ENCODE measurements at regions not wholly inside any gene's neighbourhood (a gene's known extent, or its start where the extent isn't known, plus 50 kb on each side); places are given as distances from the start of the nearest gene placed in this dataset.
"Not testable (repeated sequence)": the region's sequence is repeated elsewhere in the genome, so short reads cannot be mapped to it uniquely, and the experiment has no call there.

GRCh38 chr2:200125444-200126284 lies 170.3 kb downstream of the MAIP1 start:
- Histone ChIP-seq H3K36me3 (ENCODE audit: control insufficient read depth in 2 of 2, extremely low read depth in 1 of 2, insufficient read depth in 2 of 2, low read length in 2 of 2) (no peaks in the 10 kb centered on the region), H2AFZ (ENCODE audit: low read depth, low read length) (no peak overlapping the region), H3K9me3 (replicated peaks; ENCODE audit: control insufficient read depth, insufficient read depth, low read length) (no peaks in the 10 kb centered on the region), H3K79me2 (ENCODE audit: control insufficient read depth, insufficient read depth, low read length) (no peaks in the 10 kb centered on the region), H3K9me1 (replicated peaks; ENCODE audit: control insufficient read depth, extremely low read depth, insufficient read depth, low read length) (no peaks in the 10 kb centered on the region), H4K20me1 (replicated peaks; ENCODE audit: control insufficient read depth, extremely low read depth, insufficient read depth, low read length) (no peaks in the 10 kb centered on the region), H3K4me3 (replicated peaks in 1 of 3; ENCODE audit: insufficient read depth in 1 of 3, low read depth in 1 of 3, low read length in 3 of 3) (no peak overlapping the region), H3K4me1 (ENCODE audit: control insufficient read depth, extremely low read depth, insufficient read depth, low read length) (no peaks in the 10 kb centered on the region), H3K27ac (ENCODE audit: insufficient read depth, low read depth, low read length) (no peak overlapping the region), H3K27me3 (ENCODE audit: control insufficient read depth in 2 of 2, insufficient read depth in 2 of 2, low read length in 2 of 2) (peaks cover 0 to 2% of the 10 kb centered on the region in 2 experiments), H3K4me2 (ENCODE audit: insufficient read depth, low read length) (no peak overlapping the region), H3K9ac (replicated peaks; ENCODE audit: extremely low read depth, insufficient read depth, low read length) (no peak overlapping the region)
- DNase-seq (ENCODE audit: low read depth, low spot score) (no peak), FAIRE-seq (no peak)
- intact Hi-C loops (cut with micrococcal nuclease) (no loop called here), dilution Hi-C loops (cut with MboI; ENCODE audit: extremely low pct_ligation_motif_present, low sequenced_read_pairs) (no loop called here)
- no TSS peak for BruUV-seq (replicated peaks)
- ChIA-PET CTCF (no interaction called here), POLR2A (no interaction called here)
- TF ChIP-seq MAX (IDR thresholded peaks at IDR 0.05; ENCODE audit: insufficient read depth, insufficient read length) (no peak), MYC (IDR thresholded peaks at IDR 0.05; ENCODE audit: low read depth, low read length) (no peak), JUN (IDR thresholded peaks at IDR 0.05; ENCODE audit: borderline replicate concordance, insufficient read depth, insufficient read length, low read depth) (no peak)

GRCh38 chr2:200126285-200126670 lies 170.9 kb downstream of the MAIP1 start:
- FAIRE-seq; BruUV-seq (replicated peaks); H3K9me3 ChIP-seq (replicated peaks; ENCODE audit: control insufficient read depth, insufficient read depth, low read length); intact Hi-C loops (cut with micrococcal nuclease); dilution Hi-C loops (cut with MboI; ENCODE audit: extremely low pct_ligation_motif_present, low sequenced_read_pairs); H3K4me3 ChIP-seq (replicated peaks in 1 of 3; ENCODE audit: insufficient read depth in 1 of 3, low read depth in 1 of 3, low read length in 3 of 3); H3K9me1 ChIP-seq (replicated peaks; ENCODE audit: control insufficient read depth, extremely low read depth, insufficient read depth, low read length); DNase-seq (ENCODE audit: low read depth, low spot score); H2AFZ ChIP-seq (ENCODE audit: low read depth, low read length); H3K4me1 ChIP-seq (ENCODE audit: control insufficient read depth, extremely low read depth, insufficient read depth, low read length); POLR2A ChIA-PET; H3K4me2 ChIP-seq (ENCODE audit: insufficient read depth, low read length); H3K9ac ChIP-seq (replicated peaks; ENCODE audit: extremely low read depth, insufficient read depth, low read length); H3K27ac ChIP-seq (ENCODE audit: insufficient read depth, low read depth, low read length); H3K79me2 ChIP-seq (ENCODE audit: control insufficient read depth, insufficient read depth, low read length); H4K20me1 ChIP-seq (replicated peaks; ENCODE audit: control insufficient read depth, extremely low read depth, insufficient read depth, low read length); H3K36me3 ChIP-seq (ENCODE audit: control insufficient read depth in 2 of 2, extremely low read depth in 1 of 2, insufficient read depth in 2 of 2, low read length in 2 of 2); H3K27me3 ChIP-seq (ENCODE audit: control insufficient read depth in 2 of 2, insufficient read depth in 2 of 2, low read length in 2 of 2): not testable (repeated sequence)
- CTCF ChIA-PET: interaction anchor here (1.0 kb wide), 1 partner anchor 11 kb away, joined by 3 read pairs; no protein-coding TSS in a partner anchor

GRCh38 chr2:200126680-200127079 lies 171.3 kb downstream of the MAIP1 start:
- H3K27me3 ChIP-seq (ENCODE audit: control insufficient read depth in 2 of 2, insufficient read depth in 2 of 2, low read length in 2 of 2); H3K9me3 ChIP-seq (replicated peaks; ENCODE audit: control insufficient read depth, insufficient read depth, low read length); H3K4me2 ChIP-seq (ENCODE audit: insufficient read depth, low read length); BruUV-seq (replicated peaks); H4K20me1 ChIP-seq (replicated peaks; ENCODE audit: control insufficient read depth, extremely low read depth, insufficient read depth, low read length); H3K9me1 ChIP-seq (replicated peaks; ENCODE audit: control insufficient read depth, extremely low read depth, insufficient read depth, low read length); H3K9ac ChIP-seq (replicated peaks; ENCODE audit: extremely low read depth, insufficient read depth, low read length); H3K4me3 ChIP-seq (replicated peaks in 1 of 3; ENCODE audit: insufficient read depth in 1 of 3, low read depth in 1 of 3, low read length in 3 of 3); H3K79me2 ChIP-seq (ENCODE audit: control insufficient read depth, insufficient read depth, low read length); POLR2A ChIA-PET; intact Hi-C loops (cut with micrococcal nuclease); dilution Hi-C loops (cut with MboI; ENCODE audit: extremely low pct_ligation_motif_present, low sequenced_read_pairs); H3K4me1 ChIP-seq (ENCODE audit: control insufficient read depth, extremely low read depth, insufficient read depth, low read length); DNase-seq (ENCODE audit: low read depth, low spot score); H2AFZ ChIP-seq (ENCODE audit: low read depth, low read length); H3K27ac ChIP-seq (ENCODE audit: insufficient read depth, low read depth, low read length); H3K36me3 ChIP-seq (ENCODE audit: control insufficient read depth in 2 of 2, extremely low read depth in 1 of 2, insufficient read depth in 2 of 2, low read length in 2 of 2); FAIRE-seq: not testable (repeated sequence)
- CTCF ChIA-PET: interaction anchor here (1.0 kb wide), 1 partner anchor 10 kb away, joined by 3 read pairs; no protein-coding TSS in a partner anchor

Data from endothelial cell of umbilical vein (primary cell).